ENCODE measurements at regions not wholly inside any gene's neighbourhood (a gene's known extent, or its start where the extent isn't known, plus 50 kb on each side); places are given as distances from the start of the nearest gene placed in this dataset.
"Not testable (repeated sequence)": the region's sequence is repeated elsewhere in the genome, so short reads cannot be mapped to it uniquely, and the experiment has no call there.

DNA sequence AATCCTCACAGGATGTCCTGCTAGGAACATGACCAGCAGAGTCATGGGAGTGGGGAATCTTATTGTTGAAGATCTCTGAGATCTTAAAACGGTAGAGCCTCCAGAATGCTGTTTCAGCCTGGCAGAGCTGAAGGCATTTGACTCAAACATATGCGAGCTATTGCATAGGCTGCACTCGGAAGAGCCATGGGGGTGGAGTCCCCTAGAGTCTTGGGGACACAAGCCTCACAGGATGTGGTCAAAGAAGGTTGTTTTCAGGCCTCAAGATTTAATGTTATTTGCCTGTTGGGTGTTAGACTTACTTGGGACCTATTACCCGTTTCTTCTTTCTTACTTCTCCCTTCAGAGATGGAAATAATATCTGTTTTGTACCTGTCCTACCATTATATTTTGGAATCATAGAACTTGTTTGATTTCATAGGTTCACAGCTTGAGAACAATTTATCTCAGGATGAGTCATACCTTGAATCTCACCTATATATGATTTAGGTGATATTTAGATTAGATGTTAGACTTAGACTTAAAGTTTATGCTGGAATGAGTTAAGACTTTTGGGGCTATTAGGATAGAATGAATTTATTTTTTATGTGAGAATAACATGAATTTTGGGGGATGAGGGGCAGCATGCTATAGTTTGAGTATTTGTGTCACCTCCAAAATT, 172.2 kb upstream of the ATP2B1 start:
- no peak for DNase-seq (ENCODE audit: low spot score)

DNA sequence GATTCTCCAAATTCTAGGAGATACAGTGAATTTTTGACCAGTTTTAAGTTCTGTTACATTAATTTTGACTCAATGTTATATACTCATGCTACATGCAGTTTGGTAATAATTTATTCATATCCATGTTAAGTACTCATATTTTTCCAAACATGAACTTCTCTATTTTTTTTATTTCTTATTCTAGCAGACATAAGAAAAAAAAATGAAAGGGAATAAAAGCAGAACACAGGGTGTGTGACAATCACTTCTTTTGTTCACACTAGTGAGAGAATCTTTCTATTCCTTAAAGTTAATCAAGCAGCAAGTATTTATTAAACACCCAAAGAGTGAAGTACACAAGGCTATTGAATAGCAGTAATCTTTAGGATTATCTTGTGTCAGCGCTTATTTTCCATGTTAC, 171.1 kb upstream of the ATP2B1 start:
- no peak for DNase-seq (ENCODE audit: low spot score)

DNA sequence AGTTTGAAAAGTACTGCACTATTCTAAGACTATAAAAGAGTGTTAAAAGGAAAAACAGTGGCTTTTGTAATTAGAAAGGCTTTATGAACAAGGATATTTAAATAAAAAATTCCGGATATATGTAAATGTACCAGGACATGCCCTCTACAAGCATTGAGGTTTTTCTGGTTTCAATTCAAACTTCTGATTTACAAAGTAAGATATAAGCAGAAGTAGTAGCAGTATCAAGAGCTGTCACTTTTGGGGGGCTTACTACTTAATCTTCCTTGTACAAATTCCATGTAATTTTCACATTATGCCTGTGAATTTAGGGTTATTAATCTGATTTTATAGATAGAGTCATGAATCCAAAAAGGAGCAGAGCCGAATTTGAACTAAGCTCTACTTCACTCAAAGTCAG, 170.3 kb upstream of the ATP2B1 start:
- DNase-seq (ENCODE audit: low spot score), result no peak

DNA sequence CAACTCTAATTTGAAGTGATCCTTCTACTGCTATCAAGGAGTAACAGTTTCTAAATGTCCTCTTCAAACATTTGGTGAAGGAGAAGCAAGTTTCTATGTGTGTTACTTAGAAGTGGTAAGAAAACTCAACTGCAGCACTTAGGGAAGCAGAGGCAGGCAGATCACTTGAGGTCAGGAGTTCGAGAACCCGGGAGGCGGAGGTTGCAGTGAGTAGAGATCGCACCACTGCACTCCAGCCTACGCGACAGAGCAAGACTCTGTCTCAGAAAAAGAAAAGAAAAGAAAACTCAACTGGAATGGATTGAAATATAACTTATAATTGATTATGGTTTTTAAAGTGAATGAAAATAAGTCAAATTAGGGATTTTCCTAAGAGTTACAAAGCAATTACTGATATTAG, 169.7 kb upstream of the ATP2B1 start:
- no peak for DNase-seq (ENCODE audit: low spot score)

- no peak for DNase-seq (ENCODE audit: low spot score)
Observed at GRCh38 chr12:89877671-89878070, 169.0 kb upstream of the ATP2B1 start.

- no peak for DNase-seq (ENCODE audit: low spot score)
Observed at GRCh38 chr12:89877136-89877535, 168.5 kb upstream of the ATP2B1 start.

- DNase-seq (ENCODE audit: low spot score), result no peak
Observed at GRCh38 chr12:89875809-89876208, 167.2 kb upstream of the ATP2B1 start.

DNA sequence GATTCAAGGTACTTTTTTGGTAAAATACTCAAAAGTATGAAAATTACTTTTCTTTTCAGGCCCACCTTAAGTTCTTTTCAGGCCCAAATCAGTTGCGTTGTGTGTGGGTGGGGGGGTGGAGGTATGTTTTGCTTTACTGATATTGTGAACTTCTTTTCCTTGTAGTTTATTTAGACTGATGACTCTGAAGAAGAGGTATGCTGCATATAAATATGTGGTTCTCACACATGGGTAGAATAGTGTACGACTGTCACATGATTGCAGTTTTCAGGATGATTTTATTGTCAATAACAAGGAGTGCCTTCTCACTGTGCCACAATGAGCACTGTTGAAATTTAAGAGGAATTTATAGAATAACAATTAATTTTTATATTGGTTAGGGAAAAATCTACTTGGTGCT, 166.6 kb upstream of the ATP2B1 start:
- DNase-seq (ENCODE audit: low spot score), result no peak

DNA sequence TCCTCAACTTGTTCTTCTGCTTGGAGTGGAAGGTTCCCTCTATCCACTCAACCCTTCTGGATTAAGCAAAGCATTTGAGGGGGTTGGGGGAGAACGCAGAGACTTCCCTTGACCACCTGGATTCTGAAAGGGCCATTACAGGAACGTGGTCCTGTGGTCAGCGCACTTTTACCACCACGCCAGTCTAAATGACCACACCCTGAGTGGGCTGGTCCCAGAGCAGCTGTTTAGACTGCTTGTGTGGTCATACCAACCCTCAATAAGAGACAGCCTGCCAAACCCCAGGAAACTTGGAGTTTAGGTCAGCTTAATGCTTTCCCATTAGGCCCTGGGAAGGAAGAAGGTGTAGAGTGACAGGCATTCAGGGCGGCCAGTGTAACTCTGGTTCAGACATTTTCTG, 165.5 kb upstream of the ATP2B1 start:
- no peak for DNase-seq (ENCODE audit: low spot score)

DNA sequence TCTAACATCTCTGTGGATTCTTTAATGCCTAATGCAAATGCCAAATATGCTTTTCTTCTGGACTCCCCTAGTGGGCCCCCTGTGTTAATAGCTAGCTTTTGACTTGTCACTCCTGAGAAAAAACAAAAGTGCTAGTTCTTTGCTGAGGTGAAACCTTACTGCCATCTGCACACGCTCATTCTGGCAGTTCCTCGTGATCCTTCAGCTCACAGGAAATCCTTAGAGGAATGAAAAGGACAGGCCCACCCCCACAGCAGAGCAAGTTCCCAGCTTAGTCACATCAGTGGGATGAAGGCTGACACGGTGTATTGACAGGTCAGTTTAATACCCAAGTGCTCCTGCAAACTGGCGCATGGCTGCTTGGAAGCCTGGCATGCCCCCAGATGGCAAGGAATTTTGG, 165.1 kb upstream of the ATP2B1 start:
- DNase-seq (ENCODE audit: low spot score), result no peak

GRCh38 chr12:89872922-89873630, 164.4 kb upstream of the ATP2B1 start:
- no peak for DNase-seq (ENCODE audit: low spot score)

DNA sequence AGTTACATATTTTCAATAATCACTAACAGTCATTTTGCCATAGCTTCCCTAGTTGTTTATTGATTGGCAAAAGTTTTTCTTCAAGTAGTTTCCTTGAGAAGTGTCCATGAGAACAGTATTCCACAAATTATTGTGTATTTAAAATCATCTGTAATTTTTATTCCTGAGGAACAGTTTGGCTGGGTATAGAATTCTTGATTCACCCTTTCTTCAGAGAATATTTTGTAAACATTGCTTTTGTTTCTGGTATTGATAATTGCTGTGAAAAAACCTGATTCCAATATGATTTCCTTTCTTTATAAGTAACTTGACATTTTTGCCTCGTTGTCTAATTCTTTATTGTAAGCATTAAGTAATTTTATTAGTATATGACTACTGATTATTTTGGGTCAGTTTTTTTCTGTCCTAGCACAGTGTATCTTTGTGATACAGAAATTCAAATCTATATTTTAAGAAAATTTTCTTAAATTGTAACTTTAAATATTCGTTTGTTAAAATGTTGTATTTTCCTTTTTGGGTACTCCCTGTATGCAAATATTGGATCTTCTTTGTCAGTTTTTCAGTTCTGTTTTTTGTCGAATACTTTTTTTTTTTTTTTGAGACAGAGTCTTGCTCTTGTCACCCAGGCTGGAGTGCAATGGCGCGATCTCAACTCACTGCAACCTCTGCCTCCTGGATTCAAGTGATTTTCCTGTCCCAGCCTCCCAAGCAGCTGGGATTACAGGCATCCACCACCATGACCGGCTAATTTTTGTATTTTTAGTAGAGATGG, 162.0 kb upstream of the ATP2B1 start:
- DNase-seq (ENCODE audit: low spot score), result no peak

GRCh38 chr12:89867611-89868010, 159.0 kb upstream of the ATP2B1 start:
- DNase-seq (ENCODE audit: low spot score), result not testable (repeated sequence)

DNA sequence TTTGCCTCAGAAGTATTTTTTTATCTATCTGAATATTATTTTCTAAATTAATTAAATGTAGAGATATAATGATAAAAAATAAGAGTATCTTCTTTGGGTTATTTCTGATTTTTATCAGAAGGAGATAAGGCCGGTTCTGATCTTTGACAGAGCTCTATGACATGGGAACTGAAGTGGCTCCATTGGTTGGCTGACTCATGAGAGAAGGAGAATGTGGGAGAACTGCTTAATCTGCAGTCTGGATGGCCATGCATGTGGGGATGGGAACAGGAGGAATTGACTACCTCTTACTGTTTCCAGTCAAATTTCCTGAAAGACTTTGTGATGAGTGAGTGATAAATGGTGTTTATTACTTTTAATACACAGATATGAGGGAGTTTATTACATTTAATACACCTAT, 155.8 kb upstream of the ATP2B1 start:
- DNase-seq (ENCODE audit: low spot score), result no peak

DNA sequence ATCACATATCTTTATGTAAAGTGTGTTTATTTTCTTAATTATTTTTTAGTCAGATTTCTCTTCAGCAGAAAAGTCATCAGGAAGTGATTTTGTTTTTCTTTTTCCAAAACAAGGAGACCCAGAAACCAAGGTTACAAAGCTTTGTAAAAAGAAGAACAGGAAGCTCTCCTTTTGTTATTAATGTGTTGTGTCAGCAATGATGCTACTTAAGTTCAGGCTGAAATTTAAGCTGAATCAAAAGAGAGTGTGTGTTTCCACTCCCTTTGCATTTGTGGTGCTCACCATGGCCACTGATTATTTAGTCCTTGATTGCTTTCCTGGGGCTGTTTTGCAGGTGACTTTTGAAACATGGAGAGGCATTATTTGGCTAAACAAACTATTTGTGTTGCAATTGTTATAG, 155.3 kb upstream of the ATP2B1 start:
- DNase-seq (ENCODE audit: low spot score), result no peak

- DNase-seq (ENCODE audit: low spot score), result no peak
Observed at GRCh38 chr12:89863493-89863938, 154.9 kb upstream of the ATP2B1 start.

DNA sequence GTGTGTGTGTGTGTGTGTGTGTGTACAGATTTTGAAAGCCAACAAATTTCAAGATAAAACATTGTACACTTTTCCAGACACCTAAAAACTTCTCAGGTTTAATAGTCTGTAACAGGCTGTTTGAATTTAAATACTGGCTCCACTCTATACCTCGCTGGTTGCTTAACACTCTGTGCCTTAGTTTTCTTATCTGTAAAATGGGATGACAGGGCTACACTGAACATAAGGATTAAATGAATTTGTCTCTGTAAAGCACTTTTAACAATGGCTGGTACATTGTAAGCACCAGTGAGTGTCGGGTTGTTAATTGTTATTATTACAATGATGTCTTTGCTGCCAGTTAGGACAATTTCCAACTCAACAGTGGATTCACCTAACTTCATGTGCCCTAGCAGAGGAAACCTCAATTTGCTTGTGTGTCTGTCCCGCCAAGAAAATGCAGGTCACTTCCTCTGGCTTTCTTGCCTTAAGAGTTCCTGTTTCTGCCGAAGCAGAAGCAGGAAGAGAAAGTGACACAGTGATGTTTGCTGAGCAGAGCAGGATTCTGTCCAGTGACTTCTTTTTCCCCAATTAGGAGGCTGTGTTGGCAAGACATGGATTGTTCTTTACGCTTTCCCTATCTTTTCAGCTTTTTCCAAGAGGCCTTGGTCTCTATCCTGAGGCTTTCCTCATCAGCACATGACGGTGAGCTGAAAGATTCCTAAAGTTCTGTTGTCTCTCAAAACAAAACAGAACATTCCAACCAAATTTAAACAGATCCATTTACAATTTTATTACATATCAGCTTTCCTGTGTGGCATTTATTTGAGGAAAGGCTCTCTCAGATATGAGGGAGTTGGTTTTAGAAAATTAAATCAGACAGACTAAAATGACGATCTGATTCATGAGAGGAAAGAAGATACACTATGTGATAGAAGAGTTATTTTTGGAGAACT, 154.1 kb upstream of the ATP2B1 start:
- DNase-seq (ENCODE audit: low spot score), result no peak

GRCh38 chr12:89861086-89861485, 152.4 kb upstream of the ATP2B1 start:
- DNase-seq (ENCODE audit: low spot score), result no peak

GRCh38 chr12:89859508-89860220, 151.0 kb upstream of the ATP2B1 start:
- DNase-seq (ENCODE audit: low spot score), result no peak

DNA sequence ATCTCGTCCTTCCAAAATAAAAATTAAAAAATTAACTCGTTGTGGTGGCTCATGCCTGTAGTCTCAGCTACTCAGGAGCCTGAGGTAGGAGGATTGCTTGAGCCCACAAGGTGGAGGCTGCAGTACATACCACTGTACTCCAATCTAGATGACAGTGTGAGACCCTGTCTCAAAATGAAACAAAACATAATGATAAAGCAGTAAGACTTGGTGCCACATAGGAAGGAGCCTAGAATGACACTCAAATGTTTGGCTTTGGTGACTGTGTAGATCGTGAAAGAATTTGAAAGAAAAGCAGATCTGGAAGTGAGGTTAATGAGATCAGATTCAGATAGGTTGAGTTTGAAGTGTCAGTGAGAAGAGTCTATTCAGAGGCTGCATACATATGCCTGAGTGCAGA, 150.1 kb upstream of the ATP2B1 start:
- DNase-seq (ENCODE audit: low spot score), result no peak

DNA sequence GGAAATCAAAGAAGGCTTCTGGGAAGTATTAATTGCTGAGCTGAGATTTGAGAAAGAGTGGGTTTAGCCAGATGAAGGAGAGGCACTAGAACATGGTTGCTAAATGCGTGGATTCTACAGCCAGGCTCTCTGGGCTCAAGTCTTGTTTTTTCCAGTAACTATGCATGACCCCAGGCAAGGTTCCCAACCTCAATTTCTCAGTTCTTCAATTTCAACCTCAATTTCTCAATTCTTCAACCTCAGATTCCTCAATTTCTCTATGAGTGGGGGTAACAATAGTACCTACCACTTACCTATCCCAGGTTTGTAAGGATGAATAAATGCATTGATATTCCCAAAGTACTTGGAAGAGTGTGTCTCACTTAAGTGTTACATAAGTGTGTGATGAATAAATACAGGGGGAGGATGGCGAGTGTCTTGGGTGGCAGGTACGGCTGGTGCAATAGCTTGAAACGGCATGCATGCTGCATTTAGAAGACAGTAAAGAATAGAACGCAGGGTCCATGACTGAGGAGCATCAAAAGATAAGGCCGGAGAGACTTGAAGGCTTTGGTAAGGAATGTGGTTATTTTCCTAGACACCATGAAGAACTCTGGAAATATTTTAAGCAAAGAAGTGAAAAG, 149.1 kb upstream of the ATP2B1 start:
- no peak for DNase-seq (ENCODE audit: low spot score)
